ENCODE measurements at regions not wholly inside any gene's neighbourhood (a gene's known extent, or its start where the extent isn't known, plus 50 kb on each side); places are given as distances from the start of the nearest gene placed in this dataset.

DNA sequence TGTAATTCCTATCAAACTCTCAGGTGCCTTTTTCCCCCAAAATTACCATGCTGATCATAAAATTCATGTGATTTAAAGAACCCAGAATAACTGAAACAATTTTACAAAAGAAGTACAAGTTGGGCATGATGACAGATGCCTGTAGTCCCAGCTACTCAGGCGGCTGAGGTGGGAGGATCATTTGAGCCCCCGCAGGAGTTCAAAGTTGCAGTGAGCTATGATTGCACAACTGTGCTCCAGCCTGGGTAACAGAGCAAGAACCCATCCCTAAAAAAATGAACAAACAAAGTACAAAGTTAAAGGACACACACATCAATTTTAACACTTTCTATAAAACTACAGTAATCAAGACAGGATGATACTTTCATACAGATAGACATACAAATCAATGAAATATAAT is 97.9 kb upstream of the LPAR1 start:
- H3K4me3 ChIP-seq = no peak overlapping the region
- no peak overlapping the region for H3K27ac ChIP-seq
- WGBS, 3 donors = 83 to 88% (median 83%) methylated on average over 2 of the region's 2 CpGs
- H3K4me1 ChIP-seq = no peaks in the 10 kb centered on the region
- ATAC-seq = no peak
- H3K27me3 ChIP-seq (ENCODE audit: insufficient read depth in 3 of 3, low read length in 2 of 3) = no peaks in the 10 kb centered on the region
- TF ChIP-seq, protein P1, sequence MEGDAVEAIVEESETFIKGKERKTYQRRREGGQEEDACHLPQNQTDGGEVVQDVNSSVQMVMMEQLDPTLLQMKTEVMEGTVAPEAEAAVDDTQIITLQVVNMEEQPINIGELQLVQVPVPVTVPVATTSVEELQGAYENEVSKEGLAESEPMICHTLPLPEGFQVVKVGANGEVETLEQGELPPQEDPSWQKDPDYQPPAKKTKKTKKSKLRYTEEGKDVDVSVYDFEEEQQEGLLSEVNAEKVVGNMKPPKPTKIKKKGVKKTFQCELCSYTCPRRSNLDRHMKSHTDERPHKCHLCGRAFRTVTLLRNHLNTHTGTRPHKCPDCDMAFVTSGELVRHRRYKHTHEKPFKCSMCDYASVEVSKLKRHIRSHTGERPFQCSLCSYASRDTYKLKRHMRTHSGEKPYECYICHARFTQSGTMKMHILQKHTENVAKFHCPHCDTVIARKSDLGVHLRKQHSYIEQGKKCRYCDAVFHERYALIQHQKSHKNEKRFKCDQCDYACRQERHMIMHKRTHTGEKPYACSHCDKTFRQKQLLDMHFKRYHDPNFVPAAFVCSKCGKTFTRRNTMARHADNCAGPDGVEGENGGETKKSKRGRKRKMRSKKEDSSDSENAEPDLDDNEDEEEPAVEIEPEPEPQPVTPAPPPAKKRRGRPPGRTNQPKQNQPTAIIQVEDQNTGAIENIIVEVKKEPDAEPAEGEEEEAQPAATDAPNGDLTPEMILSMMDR (IDR thresholded peaks at IDR 0.05) = no peak
- H3K36me3 ChIP-seq (ENCODE audit: insufficient read depth in 1 of 2, low read depth in 1 of 2) = no peaks in the 10 kb centered on the region
- no peaks in the 10 kb centered on the region for H3K9me3 ChIP-seq
- no peak for DNase-seq
- intact Hi-C loops (cut with DNase I) = no loop called here

DNA sequence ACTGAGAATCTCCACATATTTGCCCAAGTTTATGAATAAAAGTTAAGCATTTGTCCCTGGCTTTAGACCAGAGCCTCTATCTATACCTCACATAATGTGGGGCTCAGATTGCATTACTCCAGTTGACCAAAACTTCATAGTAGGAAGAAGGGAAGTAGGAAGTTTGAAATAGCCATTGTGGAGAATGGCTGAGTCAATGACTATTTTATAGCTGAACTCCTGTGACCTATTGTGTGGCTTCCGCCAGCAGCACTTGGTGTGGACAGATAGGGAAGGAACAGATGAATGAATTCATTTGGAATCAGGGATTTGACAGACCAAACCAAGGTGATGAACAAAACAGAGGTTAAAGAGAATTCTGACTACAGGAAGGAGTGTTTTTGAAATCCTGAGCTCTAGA is 92.9 kb upstream of the LPAR1 start:
- TF ChIP-seq, protein P1 (IDR thresholded peaks at IDR 0.05) = no peak
- Histone ChIP-seq H3K36me3 (ENCODE audit: insufficient read depth in 1 of 2, low read depth in 1 of 2) (no peaks in the 10 kb centered on the region), H3K27me3 (ENCODE audit: insufficient read depth in 3 of 3, low read length in 2 of 3) (no peaks in the 10 kb centered on the region), H3K27ac (no peak overlapping the region), H3K4me3 (no peak overlapping the region), H3K4me1 (no peaks in the 10 kb centered on the region), H3K9me3 (no peaks in the 10 kb centered on the region)
- intact Hi-C loops (cut with DNase I) = no loop called here
- WGBS, 3 donors = 78 to 85% (median 80%) methylated on average over 1 of the region's 1 CpG
- ATAC-seq = no peak
- no peak for DNase-seq

DNA sequence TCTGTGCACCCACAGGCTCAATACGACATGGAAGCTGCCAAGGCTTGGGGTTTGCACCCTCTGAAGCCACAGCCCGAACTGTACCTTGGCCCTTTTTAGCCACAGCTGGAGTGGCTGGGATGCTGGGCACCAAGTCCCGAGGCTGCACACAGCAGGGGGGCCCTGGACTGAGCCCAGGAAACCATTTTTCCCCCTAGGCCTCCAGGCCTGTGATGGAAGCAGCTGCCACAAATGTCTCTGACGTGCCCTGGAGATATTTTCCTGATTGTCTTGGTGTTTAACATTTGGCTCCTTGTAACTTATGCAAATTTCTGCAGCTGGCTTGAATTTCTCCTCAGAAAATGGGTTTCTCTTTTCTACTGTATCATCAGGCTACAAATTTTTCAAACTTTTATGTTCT is 82.3 kb upstream of the LPAR1 start:
- no peaks in the 10 kb centered on the region for H3K4me1 ChIP-seq
- DNase-seq = no peak
- no peak for ATAC-seq
- no peaks in the 10 kb centered on the region for H3K9me3 ChIP-seq
- H3K27ac ChIP-seq = no peak overlapping the region
- H3K4me3 ChIP-seq = no peak overlapping the region
- 38 to 48% (median 45%) methylated on average over 4 of the region's 4 CpGs for WGBS, 3 donors
- intact Hi-C loops (cut with DNase I) = no loop called here
- H3K27me3 ChIP-seq (ENCODE audit: insufficient read depth in 3 of 3, low read length in 2 of 3) = no peaks in the 10 kb centered on the region
- TF ChIP-seq, protein P1 (IDR thresholded peaks at IDR 0.05) = no peak
- H3K36me3 ChIP-seq (ENCODE audit: insufficient read depth in 1 of 2, low read depth in 1 of 2) = no peaks in the 10 kb centered on the region

DNA sequence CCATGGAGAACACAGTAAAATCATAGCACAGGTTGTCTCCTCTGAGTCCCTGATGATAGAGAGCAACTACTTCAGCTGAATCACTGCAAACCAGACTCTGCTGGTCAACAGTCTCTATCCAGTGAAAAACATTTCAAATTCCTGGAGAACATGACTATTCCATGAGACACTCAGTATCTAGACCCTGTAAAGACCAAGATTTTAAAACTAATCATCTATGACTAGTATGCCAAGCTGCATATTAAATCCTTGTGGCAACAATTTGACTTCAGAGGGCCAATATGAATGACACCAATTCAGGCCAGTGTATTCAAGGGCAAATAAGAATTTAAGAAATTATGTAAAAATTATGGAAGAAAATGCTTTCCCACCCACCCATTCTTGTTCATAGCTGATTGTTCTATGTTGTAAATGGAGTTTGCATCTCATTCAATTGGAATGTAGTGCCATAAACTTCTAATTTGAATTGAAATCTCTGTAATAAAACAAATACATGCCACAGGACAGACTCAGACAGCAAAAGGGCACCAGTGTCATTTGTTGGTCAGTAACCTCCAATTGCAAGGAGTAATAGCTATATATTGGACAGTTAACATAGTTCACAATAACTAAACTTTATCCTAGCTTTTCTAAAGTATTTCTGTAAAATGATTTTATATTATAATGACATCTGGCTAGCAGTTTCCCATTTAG is 80.1 kb upstream of the LPAR1 start:
- intact Hi-C loops (cut with DNase I) = no loop called here

More for the DNA sequence above, 80.1 kb upstream of the LPAR1 start:
- Histone ChIP-seq H3K9me3 (no peaks in the 10 kb centered on the region), H3K27ac (no peak overlapping the region), H3K4me1 (no peaks in the 10 kb centered on the region), H3K36me3 (ENCODE audit: insufficient read depth in 1 of 2, low read depth in 1 of 2) (no peaks in the 10 kb centered on the region), H3K27me3 (ENCODE audit: insufficient read depth in 3 of 3, low read length in 2 of 3) (no peaks in the 10 kb centered on the region), H3K4me3 (no peak overlapping the region)
- TF ChIP-seq, protein P1 (IDR thresholded peaks at IDR 0.05) = no peak
- DNase-seq (no peak), ATAC-seq (no peak)

Measured in psoas muscle (tissue), 7 donors.